ENCODE measurements at regions not wholly inside any gene's neighbourhood (a gene's known extent, or its start where the extent isn't known, plus 50 kb on each side); places are given as distances from the start of the nearest gene placed in this dataset.

GRCh38 chr4:186901850-186902249 lies 178.2 kb upstream of the FAT1 start:
- no peak for TF ChIP-seq CTCF (IDR thresholded peaks at IDR 0.05)
- H3K9me3 ChIP-seq: no peaks in the 10 kb centered on the region
- H3K27ac ChIP-seq: no peak overlapping the region
- H3K36me3 ChIP-seq: no peaks in the 10 kb centered on the region
- intact Hi-C loops (cut with DNase I): no loop called here
- no peak for DNase-seq (ENCODE audit: low spot score in 2 of 2)
- H3K27me3 ChIP-seq: no peaks in the 10 kb centered on the region
- no peak overlapping the region for H3K4me3 ChIP-seq
- no peaks in the 10 kb centered on the region for H3K4me1 ChIP-seq

- Histone ChIP-seq H3K4me3 (no peak overlapping the region), H3K4me1 (no peaks in the 10 kb centered on the region), H3K9me3 (no peaks in the 10 kb centered on the region), H3K27me3 (no peaks in the 10 kb centered on the region), H3K27ac (no peak overlapping the region), H3K36me3 (no peaks in the 10 kb centered on the region)
- TF ChIP-seq CTCF (IDR thresholded peaks at IDR 0.05): no peak
- intact Hi-C loops (cut with DNase I): no loop called here
- DNase-seq (ENCODE audit: low spot score in 2 of 2): no peak
Measured at GRCh38 chr4:186902361-186902760, 178.7 kb upstream of the FAT1 start.

GRCh38 chr4:186904101-186904500 lies 180.4 kb upstream of the FAT1 start:
- no peak overlapping the region for H3K4me3 ChIP-seq
- intact Hi-C loops (cut with DNase I): no loop called here
- no peak for TF ChIP-seq CTCF (IDR thresholded peaks at IDR 0.05)
- H3K4me1 ChIP-seq: no peaks in the 10 kb centered on the region
- H3K27me3 ChIP-seq: no peaks in the 10 kb centered on the region
- DNase-seq (ENCODE audit: low spot score in 2 of 2): no peak
- H3K9me3 ChIP-seq: no peaks in the 10 kb centered on the region
- H3K27ac ChIP-seq: no peak overlapping the region
- no peaks in the 10 kb centered on the region for H3K36me3 ChIP-seq

GRCh38 chr4:186906722-186907121 lies 183.1 kb upstream of the FAT1 start:
- Histone ChIP-seq H3K36me3 (no peaks in the 10 kb centered on the region), H3K27me3 (no peaks in the 10 kb centered on the region), H3K4me1 (no peaks in the 10 kb centered on the region), H3K27ac (no peak overlapping the region), H3K4me3 (no peak overlapping the region), H3K9me3 (no peaks in the 10 kb centered on the region)
- DNase-seq (ENCODE audit: low spot score in 2 of 2): no peak
- intact Hi-C loops (cut with DNase I): no loop called here
- TF ChIP-seq CTCF (IDR thresholded peaks at IDR 0.05): no peak

- Histone ChIP-seq H3K27me3 (no peaks in the 10 kb centered on the region), H3K36me3 (no peaks in the 10 kb centered on the region), H3K4me1 (no peaks in the 10 kb centered on the region), H3K4me3 (no peak overlapping the region), H3K9me3 (no peaks in the 10 kb centered on the region), H3K27ac (no peak overlapping the region)
- no peak for TF ChIP-seq CTCF (IDR thresholded peaks at IDR 0.05)
- intact Hi-C loops (cut with DNase I): no loop called here
- no peak for DNase-seq (ENCODE audit: low spot score in 2 of 2)
Measured at GRCh38 chr4:186910385-186910784, 186.7 kb upstream of the FAT1 start.

- Histone ChIP-seq H3K27ac (no peak overlapping the region), H3K27me3 (no peaks in the 10 kb centered on the region), H3K4me3 (no peak overlapping the region), H3K9me3 (no peaks in the 10 kb centered on the region), H3K36me3 (no peaks in the 10 kb centered on the region), H3K4me1 (no peaks in the 10 kb centered on the region)
- intact Hi-C loops (cut with DNase I): no loop called here
- TF ChIP-seq CTCF (IDR thresholded peaks at IDR 0.05): no peak
- DNase-seq (ENCODE audit: low spot score in 2 of 2): no peak
Measured at GRCh38 chr4:186912606-186913005, 188.9 kb upstream of the FAT1 start.

Measured in ascending aorta (tissue), 2 donors.